HG02642 (cell line): ENCODE measurements at regions not wholly inside any gene's neighbourhood (a gene's known extent, or its start where the extent isn't known, plus 50 kb on each side); places are given as distances from the start of the nearest gene placed in this dataset.

ENCODE experiments used
- ATAC-seq: cut with Tn5 transposase; IDR thresholded peaks from one replicate; pipeline ENCODE4 v1.9.1; 2021; ENCODE audit warnings: mild to moderate bottlenecking; ENCODE audit not compliant: unreplicated experiment, poor library complexity

DNA sequence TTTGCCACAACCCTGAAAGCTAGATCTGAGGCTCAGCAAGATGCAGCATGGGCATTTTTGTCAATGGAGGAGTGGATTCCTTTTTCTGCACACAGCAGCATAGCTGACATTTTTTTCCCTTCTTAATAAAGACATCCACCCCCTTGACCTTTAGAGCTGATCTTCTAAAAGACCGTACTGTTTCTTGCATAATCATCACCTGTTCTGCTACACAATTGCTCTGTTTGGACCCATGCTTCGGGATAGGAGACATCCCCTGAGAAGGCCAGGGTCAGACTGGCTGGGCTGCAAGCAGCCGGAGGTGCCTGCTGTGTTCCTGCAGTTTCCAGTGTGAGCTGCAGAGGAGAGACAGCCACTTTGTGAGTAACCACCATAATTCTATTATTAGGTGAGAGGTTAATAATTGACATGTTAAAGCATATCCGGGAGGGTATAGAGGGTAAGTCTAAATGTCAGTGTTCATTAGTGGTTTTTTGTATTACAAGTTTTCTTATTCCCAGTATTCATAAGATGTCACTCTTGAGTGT lies 108.5 kb upstream of the C1QTNF9B start:
- peak; percentile 65 for ATAC-seq

- ATAC-seq: no peak
These were observed 109.4 kb upstream of the C1QTNF9B start for GRCh38 chr13:24006520-24007248.

GRCh38 chr13:24007979-24008620 lies 110.8 kb upstream of the C1QTNF9B start:
- no peak for ATAC-seq

DNA sequence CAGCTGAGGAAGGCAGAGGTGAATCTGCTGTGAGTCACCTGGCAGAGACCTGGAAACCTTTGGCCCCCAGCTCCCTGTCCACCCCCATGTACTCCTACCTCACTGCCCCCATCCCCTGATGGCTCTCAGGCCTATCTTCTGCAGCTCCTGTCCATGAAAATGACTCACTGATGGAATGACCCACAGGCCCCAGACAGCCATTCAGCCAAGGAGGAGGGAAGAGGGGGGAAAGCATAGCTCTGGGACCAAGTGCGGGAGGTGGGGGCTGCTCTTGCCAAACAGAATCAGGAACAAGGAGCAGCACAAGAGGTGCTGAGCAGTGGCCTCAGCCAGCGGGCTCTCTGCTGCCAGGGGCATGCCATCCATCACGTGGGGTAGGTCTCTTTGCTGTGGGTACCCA lies 111.4 kb upstream of the C1QTNF9B start:
- ATAC-seq: no peak

- ATAC-seq: no peak
These were observed 114.0 kb upstream of the C1QTNF9B start for GRCh38 chr13:24011266-24011665.

GRCh38 chr13:24012648-24013047 lies 115.3 kb upstream of the C1QTNF9B start:
- ATAC-seq: no peak

GRCh38 chr13:24013189-24013588 lies 115.9 kb upstream of the C1QTNF9B start:
- ATAC-seq: no peak

DNA sequence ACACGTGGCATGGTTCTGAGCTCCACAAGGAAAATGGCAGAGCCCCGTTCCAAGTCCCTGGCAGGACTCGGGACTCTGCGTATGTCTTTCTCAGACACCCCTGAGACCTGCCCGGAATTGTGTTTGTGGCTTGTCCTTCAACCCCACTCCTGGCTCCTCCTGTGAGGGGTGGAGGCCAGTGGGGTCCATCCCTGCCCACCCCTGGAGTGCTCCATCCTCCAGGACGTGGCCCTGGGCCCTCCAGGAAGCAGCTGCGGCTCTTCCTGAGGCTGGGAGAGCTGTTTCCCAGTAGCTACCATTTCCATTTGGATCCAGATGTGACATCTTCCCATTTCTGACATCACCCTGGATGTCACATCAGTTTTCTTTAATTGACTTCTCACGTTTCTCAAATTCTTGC lies 118.7 kb upstream of the C1QTNF9B start:
- ATAC-seq: no peak

DNA sequence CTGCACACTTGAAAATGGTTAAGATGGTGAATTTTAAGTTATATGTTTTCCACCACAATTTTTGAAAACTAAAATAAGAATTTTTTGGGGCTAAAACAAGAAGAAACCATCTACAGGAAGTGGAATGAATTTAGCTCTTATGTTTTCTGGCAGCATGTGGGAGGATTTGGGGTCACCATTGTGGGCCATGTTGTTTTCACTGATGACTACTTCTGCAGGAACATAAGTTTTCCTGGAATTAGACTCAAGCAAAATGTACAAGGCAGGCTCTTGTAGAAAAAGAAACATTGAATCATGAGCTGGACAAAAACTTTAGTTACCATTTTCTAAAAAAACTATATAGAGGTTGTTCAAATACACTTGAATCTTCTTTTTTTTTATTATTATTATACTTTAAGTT lies 125.3 kb upstream of the C1QTNF9B start:
- no peak for ATAC-seq

DNA sequence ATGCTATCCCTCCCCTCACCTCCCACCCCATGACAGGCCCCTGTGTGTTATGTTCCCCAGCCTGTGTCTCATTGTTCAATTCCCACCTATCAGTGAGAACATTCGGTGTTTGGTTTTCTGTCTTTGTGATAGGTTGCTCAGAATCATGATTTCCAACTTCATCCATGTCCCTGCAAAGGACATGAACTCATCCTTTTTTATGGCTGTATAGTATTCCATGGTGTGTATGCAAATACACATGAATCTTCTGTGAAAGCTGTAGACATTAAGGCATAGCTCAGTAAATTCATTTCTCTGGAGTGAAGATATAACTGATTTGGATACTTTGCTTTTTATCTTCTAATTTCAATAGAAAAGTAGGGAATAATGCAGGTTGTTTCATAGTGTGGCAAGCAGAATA lies 125.8 kb upstream of the C1QTNF9B start:
- ATAC-seq: no peak

GRCh38 chr13:24027494-24027893 lies 130.2 kb upstream of the C1QTNF9B start:
- ATAC-seq: no peak

DNA sequence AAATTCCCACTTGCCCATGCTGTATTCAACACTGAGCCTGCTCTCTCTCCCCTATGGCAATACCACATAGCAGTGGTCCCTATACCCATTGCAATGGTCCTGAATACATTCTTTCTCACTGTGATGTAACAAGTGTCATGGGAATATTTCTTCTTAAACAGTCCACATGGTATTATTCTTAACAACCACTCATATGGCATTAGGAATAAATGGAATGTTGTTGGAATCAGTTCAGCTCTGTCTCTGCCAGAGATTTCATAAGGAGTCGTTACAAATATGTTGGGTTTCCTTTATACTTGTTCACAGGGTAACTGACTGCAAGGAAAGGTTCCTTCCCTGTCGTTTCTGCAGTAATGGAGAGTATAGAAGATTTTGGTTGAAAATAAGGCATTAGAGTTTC lies 128.3 kb upstream of the SPATA13 start:
- ATAC-seq: no peak

- ATAC-seq: no peak
These were observed 127.8 kb upstream of the SPATA13 start for GRCh38 chr13:24032674-24033073.

DNA sequence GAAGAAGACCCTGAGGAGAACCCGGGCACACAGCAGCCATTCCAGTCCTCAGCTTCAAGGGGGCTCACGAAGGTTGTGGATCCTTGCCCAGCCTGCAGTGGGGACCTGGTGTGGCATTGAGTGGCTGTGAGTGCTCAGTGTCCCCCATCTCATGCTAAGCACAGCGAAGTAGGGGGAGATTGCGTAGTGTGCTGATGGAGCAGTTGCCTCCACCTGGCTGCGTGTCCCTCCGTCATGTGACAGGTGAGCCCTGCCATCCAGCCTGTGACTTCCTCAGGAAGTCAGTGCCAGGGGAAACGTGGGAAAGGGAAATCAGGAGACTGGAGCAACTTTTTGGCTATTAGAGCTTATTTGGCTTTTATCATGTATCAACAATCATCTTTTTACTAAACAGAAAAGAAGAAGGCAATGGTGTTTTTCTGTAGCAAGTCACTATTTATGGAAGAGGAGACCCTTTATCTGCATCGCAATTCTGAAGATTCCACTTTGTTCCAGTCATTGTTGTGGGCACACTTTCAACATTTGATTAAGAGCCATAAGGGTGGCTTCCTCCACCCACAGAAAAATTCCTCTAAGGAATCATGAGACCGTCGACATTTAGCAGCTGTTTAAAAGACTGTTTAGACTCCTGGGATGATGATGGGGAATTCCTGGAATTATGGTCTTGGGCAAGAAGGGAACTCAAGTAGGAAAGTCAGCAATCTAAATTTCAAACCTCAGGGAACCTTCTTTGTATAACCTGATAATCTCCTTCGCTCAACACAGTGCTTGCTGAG lies 126.8 kb upstream of the SPATA13 start:
- no peak for ATAC-seq

- no peak for ATAC-seq
These were observed 125.1 kb upstream of the SPATA13 start for GRCh38 chr13:24035411-24035810.

- no peak for ATAC-seq
These were observed 124.4 kb upstream of the SPATA13 start for GRCh38 chr13:24036115-24036514.

- no peak for ATAC-seq
These were observed 122.1 kb upstream of the SPATA13 start for GRCh38 chr13:24038405-24038804.

GRCh38 chr13:24038841-24039330 lies 121.6 kb upstream of the SPATA13 start:
- no peak for ATAC-seq

- peak; percentile 88 for ATAC-seq
These were observed 120.7 kb upstream of the SPATA13 start for GRCh38 chr13:24039621-24040475.

- ATAC-seq: no peak
These were observed 119.7 kb upstream of the SPATA13 start for GRCh38 chr13:24040835-24041234.
